HG03108 (cell line): ENCODE measurements at regions not wholly inside any gene's neighbourhood (a gene's known extent, or its start where the extent isn't known, plus 50 kb on each side); places are given as distances from the start of the nearest gene placed in this dataset.
"Not testable (repeated sequence)": the region's sequence is repeated elsewhere in the genome, so short reads cannot be mapped to it uniquely, and the experiment has no call there.

Source experiments
- ATAC-seq: cut with Tn5 transposase; IDR thresholded peaks from one replicate; pipeline ENCODE4 v1.9.1; 2021; ENCODE audit warnings: moderate library complexity; ENCODE audit not compliant: unreplicated experiment

DNA sequence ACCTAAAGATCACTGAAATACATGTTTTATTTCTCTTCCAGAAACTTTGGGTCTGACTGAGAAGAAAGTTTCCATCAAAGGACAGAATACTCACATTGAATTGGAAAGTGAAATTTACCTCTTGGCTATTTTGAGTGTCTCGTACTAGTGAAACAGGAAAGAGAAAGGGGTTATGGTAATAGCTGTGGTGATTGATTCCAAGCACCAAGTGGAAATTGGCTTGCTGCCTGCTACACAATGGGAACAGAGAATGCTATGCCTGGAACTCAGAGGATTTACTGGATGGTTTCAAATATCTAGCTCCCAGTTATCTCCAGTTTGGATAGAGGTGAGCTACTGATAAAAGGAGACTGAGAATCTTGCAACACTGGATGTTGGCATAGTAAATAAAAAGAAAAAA, 492.8 kb upstream of the FSIP2 start:
- ATAC-seq, result no peak

DNA sequence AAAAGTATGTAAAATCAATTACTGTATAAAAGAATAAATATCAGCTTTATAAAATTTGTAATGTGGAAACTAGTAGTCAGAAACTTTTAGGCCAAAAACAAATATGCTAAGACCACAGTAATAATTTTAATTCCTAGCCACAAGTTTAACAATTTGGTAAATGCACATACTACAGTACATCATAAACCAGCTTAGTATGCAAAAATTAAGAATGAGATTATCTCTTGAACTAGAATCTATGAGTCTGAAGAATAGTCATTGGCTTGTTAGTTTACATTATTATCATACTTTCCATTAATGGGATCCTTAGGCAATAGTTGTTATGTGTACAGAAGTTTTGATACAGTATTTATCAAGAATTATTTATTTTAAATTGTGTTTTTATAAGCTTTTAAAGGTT, 491.9 kb upstream of the FSIP2 start:
- no peak for ATAC-seq

DNA sequence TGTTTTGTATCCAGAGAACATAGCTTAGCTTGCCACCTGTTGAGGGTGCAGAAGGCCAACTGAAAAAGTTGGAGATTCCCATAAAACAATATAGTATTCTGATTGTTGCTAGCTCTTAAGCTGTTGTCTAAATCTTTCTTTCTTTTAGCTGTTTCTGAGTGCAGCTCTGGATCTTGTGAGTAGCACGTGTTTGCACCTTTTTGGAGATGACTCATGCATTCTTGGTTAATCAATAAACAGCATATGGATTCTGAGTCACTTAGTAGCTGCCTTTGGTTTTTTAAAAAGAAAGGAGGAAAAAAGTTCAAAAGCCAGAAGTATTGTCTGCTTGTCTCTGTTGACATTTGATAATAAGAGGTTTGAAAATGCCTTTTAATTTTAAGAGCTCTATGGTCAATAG, 483.0 kb upstream of the FSIP2 start:
- no peak for ATAC-seq

DNA sequence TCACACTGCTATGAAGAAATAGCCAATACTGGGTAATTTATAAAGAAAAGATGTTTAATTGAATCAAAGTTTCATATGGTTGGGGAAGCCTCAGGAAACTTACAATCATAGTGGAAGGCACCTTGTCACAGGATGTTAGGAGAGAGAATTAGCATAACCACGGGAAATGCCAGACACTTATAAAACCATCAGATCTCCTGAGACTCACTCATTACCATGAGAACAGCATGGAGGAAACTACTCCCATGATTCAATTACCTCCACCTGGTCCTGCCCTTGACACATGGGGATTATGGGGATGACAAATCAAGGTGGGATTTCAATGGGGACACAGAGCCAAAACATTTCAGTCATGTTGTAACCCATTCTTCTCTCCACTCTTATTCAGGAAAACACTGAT, 472.9 kb upstream of the FSIP2 start:
- no peak for ATAC-seq

DNA sequence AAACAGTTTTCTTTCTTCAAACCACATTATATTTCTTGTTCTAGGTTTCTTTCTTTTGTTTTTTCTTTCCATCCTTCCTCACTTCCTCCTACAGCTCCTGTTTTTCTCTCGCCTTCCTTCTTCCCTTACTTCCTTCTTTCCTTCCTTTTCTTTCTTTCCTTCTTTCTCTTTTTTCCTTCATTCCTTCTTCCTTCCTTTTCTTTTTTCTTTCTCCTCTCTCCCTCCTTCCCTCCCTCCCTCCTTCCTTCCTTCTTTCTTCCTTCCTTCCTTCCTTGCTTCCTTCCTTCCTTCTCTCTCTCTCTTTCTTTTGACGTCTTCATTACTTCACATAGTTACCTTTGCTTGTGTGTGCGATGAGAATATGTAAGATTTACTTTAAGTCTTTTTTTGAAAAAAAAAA, 470.0 kb upstream of the FSIP2 start:
- ATAC-seq, result no peak

DNA sequence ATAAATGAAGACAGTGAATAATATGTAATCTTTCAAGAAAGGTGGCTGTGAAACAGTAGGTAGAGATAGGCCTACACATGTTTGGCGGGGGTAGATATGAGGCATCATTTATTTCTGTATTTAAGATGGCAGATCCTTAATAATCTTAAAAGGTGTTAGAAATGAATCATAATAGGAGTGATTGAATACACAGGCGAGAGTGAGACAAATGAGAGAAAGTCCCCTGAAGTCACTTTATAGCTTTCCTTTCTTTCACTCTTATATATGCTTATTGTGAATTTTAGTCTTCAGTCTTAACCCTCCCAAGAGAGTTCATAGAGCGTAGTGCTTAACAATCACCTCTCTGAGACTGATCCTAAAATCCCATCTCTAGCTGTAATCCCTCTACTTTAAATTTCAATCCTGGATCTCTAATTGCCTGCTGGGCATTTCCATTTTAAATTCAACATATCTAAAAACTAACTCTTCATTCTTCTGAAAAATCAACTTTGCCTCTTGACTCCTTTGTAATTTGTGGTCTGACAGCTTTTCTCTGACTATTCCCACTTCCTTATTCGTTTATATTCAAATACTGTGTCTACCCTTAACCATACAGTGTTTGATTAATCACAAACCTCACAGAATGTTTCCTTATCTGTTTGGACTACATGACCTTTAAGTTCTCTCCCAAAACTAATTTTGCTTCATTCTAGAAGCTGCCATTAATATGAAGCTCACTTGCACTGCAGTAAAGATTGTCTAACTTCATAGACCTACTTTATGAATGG, 463.7 kb upstream of the FSIP2 start:
- no peak for ATAC-seq

DNA sequence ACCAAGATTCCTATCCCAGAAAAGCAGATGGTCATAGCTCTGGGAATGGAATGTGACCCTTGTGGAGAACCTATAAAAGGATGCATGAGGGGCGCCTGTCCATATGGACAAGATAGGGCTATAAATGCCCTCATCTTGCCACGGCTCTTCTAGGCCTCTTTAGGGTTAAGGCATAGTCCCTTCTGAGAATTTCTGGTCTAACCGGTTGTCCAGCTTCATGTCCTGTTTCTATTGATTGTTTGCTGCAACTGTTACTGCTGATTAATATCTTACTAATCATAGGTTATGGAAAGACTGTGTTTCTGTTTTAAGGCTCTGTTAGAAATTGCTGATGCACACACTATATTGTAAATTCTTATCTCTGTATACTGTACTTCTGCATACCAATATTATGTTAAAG, 462.6 kb upstream of the FSIP2 start:
- ATAC-seq, result not testable (repeated sequence)

DNA sequence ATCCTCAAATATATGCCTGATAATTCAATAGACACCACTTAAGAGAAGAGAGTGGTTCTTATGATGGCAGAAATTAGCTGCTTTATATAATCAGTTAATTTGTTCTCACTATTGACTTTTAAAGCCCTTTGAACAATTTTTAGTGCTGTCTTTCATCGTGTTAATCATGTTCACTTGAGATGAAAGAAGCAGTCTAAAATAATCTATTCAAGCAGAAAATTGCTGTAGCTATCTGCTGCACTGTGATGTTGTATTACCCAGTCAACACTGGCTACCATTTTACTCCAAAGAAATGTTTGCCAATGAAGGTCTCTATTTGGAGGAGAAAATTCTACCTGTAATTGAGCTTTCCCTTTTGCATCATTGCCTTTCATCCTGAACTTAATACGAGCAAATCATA, 459.8 kb upstream of the FSIP2 start:
- ATAC-seq, result no peak

DNA sequence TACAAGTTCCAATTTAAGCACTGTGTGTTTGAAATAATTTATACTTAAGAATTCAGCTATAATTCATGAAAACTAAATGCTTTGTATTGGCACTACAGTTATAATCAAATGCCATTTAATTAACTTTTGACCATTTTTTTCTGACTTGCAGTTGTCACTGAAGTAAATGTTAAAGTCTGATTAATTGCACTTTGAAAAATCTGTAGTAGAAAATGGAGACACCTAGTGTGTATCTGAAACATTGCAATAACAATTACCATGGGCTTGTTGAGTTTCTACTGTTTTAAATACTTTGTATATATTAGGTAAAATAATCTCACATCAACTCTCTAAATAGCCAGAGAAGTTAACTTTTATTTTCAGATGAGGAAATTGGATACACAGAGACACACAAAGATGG, 458.6 kb upstream of the FSIP2 start:
- ATAC-seq, result no peak

DNA sequence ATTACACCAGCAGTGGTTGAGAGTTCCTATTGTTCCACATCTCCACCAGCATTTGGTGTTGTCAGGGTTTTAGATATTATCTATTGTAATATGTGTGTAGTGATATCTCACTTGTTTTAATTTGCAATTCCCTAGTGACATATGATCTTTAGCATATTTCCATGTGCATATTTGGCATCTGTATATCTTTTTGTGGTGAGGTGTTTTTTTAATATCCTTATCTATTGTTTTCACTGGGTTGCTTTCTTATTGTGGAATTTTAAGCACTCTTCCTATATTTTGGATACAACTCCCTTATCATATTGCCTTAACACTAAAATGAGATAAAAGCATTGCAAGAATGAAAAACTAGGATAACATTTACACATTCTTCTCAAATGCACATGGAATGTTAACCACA, 453.9 kb upstream of the FSIP2 start:
- no peak for ATAC-seq

DNA sequence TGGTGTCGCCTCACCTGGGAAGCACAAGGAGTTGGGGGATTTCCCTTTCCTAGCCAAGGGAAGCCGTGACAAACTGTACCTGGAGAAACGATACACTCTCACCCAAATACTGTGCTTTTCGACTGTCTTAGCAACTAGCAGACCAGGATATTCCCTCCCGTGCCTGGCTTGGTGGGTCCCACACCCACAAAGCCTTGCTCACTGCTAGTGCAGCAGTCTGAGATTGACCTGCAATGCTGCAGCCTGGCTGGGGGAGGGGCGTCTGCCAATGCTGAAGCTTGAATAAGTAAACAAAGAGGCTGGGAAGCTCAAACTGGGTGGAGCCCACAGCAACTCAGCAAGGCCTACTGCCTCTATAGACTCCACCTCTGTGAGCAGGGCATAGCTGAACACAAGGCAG, 448.6 kb upstream of the FSIP2 start:
- ATAC-seq, result not testable (repeated sequence)

DNA sequence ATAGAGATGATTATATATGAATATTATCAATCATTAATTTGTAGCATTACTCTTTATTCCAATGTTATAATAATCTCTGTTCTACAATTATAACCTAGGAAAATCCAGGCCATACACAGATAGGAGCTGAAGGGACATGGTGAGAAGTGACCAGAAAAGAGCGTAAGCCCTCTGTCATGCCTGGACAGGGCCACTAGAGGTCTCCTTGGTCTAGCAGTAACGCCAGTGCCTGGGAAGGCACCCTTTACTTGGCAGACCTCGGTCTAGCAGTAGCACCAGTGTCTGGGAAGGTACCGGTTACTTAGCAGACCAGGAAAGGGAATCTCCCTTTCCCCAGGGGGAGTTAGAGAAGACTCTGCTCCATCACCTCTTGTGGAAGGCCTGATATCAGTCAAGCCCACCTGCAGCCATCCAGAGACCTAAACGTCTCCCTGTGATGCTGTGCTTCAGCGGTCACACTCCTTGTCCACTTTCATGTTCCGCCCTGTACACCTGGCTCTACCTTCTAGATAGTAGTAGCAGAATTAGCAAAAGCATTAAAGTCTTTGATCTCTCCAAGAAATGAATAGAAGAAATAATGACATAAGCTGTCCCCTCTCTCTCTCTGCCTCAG, 447.5 kb upstream of the FSIP2 start:
- peak; percentile 80 for ATAC-seq

DNA sequence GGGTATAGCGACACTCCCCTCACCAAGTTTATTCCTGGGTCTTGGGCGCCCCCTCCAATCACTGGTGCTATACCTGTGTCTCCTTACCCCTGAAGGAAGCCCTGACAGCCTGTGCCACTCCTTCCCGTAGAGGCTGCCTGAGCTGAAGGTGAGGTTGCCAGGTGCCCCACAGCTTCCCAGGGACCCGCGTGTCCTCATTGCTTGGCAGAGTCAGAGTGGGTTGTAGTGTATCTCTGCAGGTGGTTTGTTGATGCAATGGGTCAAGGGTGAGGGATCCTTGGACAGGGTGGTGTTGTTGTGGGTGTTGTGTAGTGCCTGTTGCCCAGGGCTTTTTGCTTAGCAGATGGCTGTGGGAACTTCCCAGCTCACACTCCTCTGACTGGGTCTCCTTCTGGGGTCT, 438.7 kb upstream of the FSIP2 start:
- ATAC-seq, result no peak

DNA sequence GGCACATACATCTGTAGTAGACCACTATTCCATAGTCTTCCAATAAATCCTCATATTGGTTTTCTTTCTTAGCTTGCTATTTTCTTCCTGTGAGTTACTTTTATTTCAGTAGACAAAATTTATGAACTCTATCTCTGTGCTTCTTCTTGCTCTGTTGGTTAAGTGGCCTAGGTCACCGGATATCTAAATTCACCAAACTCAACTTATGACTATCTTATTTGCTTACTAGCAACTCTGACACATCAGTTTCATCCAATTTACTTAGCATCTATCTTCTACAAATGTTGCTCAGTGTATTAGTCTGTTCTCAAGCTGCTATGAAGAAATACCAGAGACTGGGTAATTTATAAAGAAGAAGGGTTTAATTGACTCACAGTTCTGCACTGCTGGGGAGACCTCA, 432.5 kb upstream of the FSIP2 start:
- ATAC-seq, result no peak

DNA sequence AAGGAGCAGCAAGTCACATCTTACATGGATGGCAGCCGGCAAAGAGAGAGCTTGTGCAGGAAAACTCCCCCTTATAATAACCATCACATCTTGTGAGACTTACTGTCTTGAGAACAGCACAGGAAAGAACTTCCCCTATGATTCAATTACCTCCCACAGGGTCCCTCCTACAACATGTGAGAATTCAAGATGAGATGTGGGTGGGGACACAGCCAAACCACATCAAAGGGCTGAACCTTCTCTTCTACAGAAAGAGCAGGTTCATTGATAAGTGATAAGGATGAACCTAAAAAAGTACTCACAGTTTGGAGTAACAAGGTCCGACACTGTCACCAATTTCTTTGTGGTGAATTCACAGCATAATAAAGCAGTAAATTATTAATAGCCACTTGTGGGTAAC, 422.2 kb upstream of the FSIP2 start:
- no peak for ATAC-seq

DNA sequence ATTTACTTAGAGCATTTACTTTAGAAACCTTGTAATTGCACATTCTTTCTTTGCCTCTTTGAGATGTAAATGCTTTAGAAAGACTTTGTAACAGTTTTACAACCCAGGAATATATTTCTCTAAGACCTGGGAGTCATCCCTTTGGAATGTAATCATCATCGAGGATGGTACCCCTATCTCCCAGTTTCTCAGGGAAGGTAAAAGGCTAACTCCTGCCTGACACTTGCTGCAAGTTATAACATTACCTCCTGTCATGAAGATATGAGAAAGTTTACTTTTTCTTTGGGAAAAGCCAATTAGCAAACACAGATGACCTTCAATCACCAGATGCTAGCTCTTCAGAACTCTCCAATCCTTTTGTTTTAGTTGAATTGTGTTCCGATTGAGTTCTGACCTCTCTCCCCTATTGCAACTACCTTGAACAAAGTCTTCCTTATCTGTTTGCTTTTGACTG, 420.3 kb upstream of the FSIP2 start:
- ATAC-seq, result no peak

DNA sequence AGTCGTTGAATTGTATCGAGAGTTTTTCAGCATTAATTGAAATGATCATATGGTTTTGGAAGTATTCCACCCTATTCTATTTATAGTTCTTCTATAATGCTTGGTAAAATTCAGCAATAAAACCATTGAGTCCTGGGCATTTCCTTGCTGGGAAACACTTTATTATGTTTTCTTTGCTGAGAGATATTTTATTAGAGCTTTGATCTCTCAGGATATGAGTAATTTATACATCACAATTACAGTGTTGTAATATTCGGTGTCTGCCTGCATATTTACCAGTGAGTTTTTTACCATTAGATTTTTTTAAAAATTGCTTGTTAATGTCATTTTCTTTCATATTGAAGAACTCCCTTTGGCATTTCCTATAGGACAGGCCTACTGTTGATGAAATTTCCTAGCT, 402.7 kb upstream of the FSIP2 start:
- ATAC-seq, result no peak

DNA sequence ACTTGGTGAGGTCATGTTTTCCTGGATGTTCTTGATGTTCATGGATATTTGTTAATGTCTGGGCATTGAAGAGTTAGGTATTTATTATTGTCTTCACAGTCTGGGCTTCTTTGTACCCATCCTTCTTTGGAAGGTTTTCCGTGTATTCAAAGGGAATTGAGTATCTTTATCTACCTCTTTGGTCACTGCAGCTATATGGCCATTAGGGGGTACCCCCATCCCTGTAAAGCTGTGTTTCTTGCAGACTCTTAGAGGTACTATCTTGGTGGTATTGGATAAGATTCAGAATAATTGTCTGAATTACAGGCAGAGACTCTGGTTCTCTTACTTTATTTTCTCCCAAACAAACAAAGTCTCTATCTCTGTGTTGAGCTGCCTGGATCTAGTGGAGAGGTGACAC, 401.6 kb upstream of the FSIP2 start:
- ATAC-seq, result no peak

DNA sequence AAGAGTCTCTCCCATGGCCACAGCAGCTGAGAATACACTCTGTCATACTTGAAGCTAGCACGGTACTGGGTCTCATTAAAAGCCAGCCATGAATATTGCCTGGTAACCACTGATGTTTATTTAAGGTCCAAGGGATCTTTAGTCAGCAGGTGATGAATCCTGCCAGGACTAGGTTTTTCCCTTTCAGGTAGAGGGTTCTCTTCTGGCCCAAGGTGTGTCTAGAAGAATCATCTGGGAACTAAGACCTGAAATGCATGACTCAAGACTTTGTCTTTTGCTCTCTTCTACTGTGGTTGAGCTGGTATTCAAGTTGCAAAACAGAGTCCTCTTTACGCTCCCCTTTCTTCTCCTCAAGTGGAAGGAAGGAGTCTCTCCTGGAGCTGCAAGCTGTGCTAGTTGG, 400.5 kb upstream of the FSIP2 start:
- no peak for ATAC-seq

DNA sequence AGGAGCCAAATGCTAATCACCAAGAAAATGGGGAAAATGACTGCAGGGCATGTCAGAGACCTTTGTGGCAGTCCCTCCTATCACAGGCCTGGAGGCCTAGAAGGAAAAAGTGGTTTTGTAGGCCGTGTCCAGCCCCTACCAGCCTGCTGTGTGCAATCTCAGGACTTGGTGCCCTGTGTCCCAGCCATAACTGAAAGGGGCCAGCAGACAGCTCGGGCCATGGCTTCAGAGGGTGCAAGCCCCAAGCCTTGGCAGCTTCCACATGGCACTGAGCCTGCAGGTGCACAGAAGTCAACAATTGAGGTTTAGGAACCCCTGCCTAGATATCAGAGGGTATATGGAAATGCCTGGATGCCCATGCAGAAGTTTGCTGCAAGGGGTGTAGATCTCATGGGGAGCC, 391.2 kb upstream of the FSIP2 start:
- ATAC-seq, result no peak

DNA sequence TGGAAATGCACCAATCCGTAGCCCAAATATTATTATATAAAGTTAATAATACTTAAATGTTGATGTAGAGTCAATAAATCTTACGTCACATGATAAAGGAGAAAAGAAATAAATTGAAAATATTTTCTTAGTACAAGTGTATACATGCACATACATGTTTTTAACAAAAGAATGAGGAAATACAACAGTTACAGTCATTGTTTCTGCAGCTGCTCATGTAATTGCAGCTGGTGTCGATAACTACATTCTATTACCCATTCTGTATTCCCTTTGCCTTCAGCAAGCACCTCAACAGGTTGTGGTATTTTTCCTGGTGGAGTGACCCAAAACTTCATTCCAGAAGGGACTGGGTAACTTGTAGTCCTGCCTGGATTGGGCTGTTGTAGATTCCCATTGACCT, 377.8 kb upstream of the FSIP2 start:
- no peak for ATAC-seq

DNA sequence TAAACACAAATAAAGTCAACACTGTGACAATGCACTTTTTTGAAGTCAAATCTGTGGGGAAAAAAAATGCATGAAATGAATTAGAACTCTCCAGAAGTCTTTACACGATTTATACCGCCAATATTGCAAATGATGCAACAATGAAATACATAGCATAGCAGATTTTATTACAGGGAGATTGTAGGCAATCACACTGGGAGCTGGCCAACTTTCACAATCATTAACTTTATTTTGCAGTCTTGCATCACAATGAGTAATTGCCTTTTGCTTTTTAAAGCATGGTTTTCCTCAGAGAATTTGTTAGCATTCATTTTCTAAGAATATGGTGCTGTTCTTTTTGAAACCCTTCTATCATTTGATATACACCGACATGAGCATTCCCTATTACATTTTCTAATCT, 366.4 kb upstream of the FSIP2 start:
- ATAC-seq, result no peak

DNA sequence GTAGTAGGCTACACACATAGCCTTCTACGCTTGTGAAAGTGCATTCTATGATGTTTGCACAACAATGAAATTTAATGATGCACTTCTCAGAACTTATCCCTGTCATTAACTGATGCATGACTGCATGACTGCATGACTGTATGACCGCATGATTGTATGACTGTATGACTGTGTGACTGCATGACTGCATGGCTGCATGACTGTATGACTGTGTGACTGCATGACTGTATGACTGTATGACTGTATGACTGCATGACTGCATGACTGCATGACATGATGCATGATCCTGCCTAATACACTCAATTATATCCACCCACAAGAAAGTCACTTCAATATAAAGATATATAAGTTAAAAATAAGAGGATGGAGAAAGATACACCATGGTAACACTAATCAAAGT, 365.4 kb upstream of the FSIP2 start:
- no peak for ATAC-seq
